ENCODE measurements at regions not wholly inside any gene's neighbourhood (a gene's known extent, or its start where the extent isn't known, plus 50 kb on each side); places are given as distances from the start of the nearest gene placed in this dataset.

DNA sequence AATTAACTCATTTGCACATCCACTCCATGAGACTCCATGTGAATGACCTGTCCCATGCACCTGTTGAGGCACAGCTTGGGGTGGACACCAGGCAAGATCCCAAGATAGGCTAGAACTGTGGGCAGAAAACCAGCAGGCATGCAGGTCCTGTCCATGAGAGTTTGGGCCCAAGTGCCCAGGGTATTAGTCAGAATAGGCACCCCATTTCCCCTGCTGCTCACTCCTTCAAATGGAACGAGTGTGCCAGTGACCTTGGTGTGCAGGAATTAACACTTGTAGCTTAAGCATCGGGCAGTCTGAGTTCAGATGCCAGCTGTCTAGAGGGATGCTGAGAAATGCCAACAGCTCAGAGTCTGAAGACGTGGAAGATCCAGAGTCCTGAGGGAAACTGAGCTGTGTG lies 254.1 kb upstream of the GLI3 start:
- TF ChIP-seq, protein P1, sequence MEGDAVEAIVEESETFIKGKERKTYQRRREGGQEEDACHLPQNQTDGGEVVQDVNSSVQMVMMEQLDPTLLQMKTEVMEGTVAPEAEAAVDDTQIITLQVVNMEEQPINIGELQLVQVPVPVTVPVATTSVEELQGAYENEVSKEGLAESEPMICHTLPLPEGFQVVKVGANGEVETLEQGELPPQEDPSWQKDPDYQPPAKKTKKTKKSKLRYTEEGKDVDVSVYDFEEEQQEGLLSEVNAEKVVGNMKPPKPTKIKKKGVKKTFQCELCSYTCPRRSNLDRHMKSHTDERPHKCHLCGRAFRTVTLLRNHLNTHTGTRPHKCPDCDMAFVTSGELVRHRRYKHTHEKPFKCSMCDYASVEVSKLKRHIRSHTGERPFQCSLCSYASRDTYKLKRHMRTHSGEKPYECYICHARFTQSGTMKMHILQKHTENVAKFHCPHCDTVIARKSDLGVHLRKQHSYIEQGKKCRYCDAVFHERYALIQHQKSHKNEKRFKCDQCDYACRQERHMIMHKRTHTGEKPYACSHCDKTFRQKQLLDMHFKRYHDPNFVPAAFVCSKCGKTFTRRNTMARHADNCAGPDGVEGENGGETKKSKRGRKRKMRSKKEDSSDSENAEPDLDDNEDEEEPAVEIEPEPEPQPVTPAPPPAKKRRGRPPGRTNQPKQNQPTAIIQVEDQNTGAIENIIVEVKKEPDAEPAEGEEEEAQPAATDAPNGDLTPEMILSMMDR (IDR thresholded peaks at IDR 0.05; ENCODE audit: borderline replicate concordance, insufficient read depth, low read depth, low read length) = no peak
- no peak overlapping the region for H3K4me3 ChIP-seq (ENCODE audit: low read depth, low read length)

DNA sequence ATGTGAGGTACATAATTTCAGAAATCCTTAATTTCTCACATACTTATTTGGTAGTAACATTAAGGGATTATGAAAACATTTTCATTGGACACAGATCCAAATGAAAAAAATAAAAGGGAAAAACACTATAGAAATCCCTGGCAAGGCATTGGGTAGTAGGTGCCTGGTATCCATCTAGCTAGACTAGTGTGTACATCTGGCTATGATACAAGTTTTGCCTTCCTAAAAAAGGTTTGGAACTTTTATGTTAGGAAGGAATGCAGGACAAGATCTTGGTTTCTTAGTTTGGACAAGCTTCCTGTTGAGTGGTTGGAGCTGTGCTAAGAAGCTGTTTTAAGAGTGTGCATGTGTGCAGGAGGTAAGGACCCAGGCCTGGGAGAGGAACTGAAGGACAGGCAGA lies 252.3 kb upstream of the GLI3 start:
- TF ChIP-seq, protein P1 (IDR thresholded peaks at IDR 0.05; ENCODE audit: borderline replicate concordance, insufficient read depth, low read depth, low read length) = no peak
- H3K4me3 ChIP-seq (ENCODE audit: low read depth, low read length) = no peak overlapping the region

DNA sequence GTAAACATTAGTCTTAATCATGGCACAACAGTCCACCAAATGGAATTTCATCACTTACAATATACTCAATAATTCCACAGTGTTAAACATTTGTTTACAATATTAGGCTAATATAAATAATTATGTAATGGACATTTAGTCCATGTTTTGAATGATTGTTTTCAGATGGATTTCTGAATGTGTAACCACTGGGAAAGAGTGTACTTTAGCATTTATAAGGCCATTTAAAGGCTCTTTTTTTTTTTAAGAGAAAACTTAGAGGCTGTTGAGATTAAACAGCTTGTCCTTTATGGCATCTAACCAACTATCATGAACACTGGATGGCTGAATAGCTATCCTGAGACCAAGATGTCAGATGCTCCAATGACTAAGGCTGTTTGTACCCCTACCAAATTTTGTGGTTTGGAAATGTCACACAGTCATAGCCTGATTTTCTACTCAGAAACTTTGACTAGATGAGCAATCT lies 248.3 kb upstream of the GLI3 start:
- no peak overlapping the region for H3K4me3 ChIP-seq (ENCODE audit: low read depth, low read length)
- TF ChIP-seq, protein P1 (IDR thresholded peaks at IDR 0.05; ENCODE audit: borderline replicate concordance, insufficient read depth, low read depth, low read length) = no peak

GRCh38 chr7:42483886-42484285 lies 246.9 kb upstream of the GLI3 start:
- TF ChIP-seq, protein P1 (IDR thresholded peaks at IDR 0.05; ENCODE audit: borderline replicate concordance, insufficient read depth, low read depth, low read length) = no peak
- H3K4me3 ChIP-seq (ENCODE audit: low read depth, low read length) = no peak overlapping the region

DNA sequence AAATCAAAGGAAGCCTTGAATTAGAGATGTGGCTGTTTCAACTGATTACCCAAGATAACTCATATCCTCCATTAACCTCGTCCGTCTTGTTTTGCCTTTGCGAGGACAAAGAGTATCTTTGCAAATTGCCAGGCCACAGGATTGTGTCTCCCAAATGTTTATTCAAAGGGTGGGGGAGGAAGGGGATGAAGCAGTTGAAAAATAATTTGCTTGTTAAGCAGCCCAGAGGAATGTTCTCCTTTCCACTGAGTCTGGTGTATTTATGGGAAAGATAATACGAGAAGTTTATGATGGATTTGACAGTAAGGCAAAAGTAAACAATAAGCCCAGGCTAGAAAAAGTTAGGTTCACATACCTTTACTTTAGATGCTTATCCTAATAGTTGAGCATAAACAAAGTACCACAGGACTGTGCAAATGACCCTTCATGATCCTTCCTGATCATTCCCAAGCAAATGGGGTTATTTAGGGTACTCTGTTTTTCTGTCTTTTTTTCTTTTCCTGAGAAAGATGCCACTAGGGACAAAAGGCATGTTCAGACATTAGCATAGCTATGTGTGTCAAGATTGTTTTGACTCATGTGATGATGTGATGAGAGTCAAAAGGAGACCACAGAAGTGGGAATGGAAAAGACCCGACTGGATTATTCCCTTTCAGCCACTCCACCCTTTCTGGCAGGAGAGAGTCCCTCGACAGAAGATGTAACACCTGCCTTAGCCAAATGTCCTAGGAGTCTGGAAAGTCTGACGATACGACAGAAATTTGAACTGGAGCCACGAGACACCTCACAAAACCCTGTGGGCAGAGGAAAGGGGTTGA lies 243.0 kb upstream of the GLI3 start:
- no peak overlapping the region for H3K4me3 ChIP-seq (ENCODE audit: low read depth, low read length)
- TF ChIP-seq, protein P1 (IDR thresholded peaks at IDR 0.05; ENCODE audit: borderline replicate concordance, insufficient read depth, low read depth, low read length) = no peak

GRCh38 chr7:42479452-42479815 lies 242.4 kb upstream of the GLI3 start:
- TF ChIP-seq, protein P1 (IDR thresholded peaks at IDR 0.05; ENCODE audit: borderline replicate concordance, insufficient read depth, low read depth, low read length) = no peak
- no peak overlapping the region for H3K4me3 ChIP-seq (ENCODE audit: low read depth, low read length)

- TF ChIP-seq, protein P1 (IDR thresholded peaks at IDR 0.05; ENCODE audit: borderline replicate concordance, insufficient read depth, low read depth, low read length) = no peak
Observed at GRCh38 chr7:42478717-42479116, 241.7 kb upstream of the GLI3 start.

More at GRCh38 chr7:42478717-42479116, 241.7 kb upstream of the GLI3 start:
- no peak overlapping the region for H3K4me3 ChIP-seq (ENCODE audit: low read depth, low read length)

Measured in GM12875 (cell line).